ENCODE measurements at regions not wholly inside any gene's neighbourhood (a gene's known extent, or its start where the extent isn't known, plus 50 kb on each side); places are given as distances from the start of the nearest gene placed in this dataset.
A peak's percentile ranks its signal among the peaks of the same experiment; 100 is the strongest.
"Not testable (repeated sequence)": the region's sequence is repeated elsewhere in the genome, so short reads cannot be mapped to it uniquely, and the experiment has no call there.

DNA sequence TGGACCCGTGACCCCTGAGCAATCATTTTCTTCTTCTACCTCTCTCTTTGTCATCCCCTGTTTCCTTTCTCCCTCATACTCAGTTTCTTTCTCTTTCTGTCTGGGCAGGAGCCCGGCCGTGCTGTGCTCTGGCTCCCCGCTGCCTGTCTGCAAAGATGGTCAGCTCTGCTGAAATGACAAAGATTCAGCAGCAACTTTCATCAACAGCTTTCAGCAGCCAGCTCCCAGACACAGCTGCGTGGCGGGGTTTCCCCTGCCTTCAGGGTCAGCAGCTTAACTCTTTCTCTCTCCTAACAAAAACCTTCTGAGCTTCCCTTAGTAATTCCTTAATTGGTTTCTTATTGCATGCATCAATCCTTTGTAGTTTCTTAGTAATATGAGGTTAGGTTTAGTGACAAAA is 1234.4 kb downstream of the CNTNAP5 start (continued):
- TF ChIP-seq, protein P1, sequence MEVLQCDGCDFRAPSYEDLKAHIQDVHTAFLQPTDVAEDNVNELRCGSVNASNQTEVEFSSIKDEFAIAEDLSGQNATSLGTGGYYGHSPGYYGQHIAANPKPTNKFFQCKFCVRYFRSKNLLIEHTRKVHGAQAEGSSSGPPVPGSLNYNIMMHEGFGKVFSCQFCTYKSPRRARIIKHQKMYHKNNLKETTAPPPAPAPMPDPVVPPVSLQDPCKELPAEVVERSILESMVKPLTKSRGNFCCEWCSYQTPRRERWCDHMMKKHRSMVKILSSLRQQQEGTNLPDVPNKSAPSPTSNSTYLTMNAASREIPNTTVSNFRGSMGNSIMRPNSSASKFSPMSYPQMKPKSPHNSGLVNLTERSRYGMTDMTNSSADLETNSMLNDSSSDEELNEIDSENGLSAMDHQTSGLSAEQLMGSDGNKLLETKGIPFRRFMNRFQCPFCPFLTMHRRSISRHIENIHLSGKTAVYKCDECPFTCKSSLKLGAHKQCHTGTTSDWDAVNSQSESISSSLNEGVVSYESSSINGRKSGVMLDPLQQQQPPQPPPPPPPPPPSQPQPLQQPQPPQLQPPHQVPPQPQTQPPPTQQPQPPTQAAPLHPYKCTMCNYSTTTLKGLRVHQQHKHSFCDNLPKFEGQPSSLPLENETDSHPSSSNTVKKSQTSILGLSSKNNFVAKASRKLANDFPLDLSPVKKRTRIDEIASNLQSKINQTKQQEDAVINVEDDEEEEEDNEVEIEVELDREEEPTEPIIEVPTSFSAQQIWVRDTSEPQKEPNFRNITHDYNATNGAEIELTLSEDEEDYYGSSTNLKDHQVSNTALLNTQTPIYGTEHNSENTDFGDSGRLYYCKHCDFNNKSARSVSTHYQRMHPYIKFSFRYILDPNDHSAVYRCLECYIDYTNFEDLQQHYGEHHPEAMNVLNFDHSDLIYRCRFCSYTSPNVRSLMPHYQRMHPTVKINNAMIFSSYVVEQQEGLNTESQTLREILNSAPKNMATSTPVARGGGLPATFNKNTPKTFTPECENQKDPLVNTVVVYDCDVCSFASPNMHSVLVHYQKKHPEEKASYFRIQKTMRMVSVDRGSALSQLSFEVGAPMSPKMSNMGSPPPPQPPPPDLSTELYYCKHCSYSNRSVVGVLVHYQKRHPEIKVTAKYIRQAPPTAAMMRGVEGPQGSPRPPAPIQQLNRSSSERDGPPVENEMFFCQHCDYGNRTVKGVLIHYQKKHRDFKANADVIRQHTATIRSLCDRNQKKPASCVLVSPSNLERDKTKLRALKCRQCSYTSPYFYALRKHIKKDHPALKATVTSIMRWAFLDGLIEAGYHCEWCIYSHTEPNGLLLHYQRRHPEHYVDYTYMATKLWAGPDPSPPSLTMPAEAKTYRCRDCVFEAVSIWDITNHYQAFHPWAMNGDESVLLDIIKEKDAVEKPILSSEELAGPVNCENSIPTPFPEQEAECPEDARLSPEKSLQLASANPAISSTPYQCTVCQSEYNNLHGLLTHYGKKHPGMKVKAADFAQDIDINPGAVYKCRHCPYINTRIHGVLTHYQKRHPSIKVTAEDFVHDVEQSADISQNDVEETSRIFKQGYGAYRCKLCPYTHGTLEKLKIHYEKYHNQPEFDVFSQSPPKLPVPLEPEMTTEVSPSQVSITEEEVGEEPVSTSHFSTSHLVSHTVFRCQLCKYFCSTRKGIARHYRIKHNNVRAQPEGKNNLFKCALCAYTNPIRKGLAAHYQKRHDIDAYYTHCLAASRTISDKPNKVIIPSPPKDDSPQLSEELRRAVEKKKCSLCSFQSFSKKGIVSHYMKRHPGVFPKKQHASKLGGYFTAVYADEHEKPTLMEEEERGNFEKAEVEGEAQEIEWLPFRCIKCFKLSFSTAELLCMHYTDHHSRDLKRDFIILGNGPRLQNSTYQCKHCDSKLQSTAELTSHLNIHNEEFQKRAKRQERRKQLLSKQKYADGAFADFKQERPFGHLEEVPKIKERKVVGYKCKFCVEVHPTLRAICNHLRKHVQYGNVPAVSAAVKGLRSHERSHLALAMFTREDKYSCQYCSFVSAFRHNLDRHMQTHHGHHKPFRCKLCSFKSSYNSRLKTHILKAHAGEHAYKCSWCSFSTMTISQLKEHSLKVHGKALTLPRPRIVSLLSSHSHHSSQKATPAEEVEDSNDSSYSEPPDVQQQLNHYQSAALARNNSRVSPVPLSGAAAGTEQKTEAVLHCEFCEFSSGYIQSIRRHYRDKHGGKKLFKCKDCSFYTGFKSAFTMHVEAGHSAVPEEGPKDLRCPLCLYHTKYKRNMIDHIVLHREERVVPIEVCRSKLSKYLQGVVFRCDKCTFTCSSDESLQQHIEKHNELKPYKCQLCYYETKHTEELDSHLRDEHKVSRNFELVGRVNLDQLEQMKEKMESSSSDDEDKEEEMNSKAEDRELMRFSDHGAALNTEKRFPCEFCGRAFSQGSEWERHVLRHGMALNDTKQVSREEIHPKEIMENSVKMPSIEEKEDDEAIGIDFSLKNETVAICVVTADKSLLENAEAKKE (CRISPR knock-in tag; IDR thresholded peaks at IDR 0.05), result no peak
- TF ChIP-seq, protein P2, sequence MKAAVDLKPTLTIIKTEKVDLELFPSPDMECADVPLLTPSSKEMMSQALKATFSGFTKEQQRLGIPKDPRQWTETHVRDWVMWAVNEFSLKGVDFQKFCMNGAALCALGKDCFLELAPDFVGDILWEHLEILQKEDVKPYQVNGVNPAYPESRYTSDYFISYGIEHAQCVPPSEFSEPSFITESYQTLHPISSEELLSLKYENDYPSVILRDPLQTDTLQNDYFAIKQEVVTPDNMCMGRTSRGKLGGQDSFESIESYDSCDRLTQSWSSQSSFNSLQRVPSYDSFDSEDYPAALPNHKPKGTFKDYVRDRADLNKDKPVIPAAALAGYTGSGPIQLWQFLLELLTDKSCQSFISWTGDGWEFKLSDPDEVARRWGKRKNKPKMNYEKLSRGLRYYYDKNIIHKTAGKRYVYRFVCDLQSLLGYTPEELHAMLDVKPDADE (IDR thresholded peaks at IDR 0.05), result no peak
- TF ChIP-seq EZH2 (IDR thresholded peaks at IDR 0.05; ENCODE audit: low read depth, unreplicated experiment) (no peak), EZH2phosphoT487 (IDR thresholded peaks at IDR 0.05; ENCODE audit: unreplicated experiment) (no peak), NANOG (IDR thresholded peaks at IDR 0.05; ENCODE audit: borderline replicate concordance) (no peak)

DNA sequence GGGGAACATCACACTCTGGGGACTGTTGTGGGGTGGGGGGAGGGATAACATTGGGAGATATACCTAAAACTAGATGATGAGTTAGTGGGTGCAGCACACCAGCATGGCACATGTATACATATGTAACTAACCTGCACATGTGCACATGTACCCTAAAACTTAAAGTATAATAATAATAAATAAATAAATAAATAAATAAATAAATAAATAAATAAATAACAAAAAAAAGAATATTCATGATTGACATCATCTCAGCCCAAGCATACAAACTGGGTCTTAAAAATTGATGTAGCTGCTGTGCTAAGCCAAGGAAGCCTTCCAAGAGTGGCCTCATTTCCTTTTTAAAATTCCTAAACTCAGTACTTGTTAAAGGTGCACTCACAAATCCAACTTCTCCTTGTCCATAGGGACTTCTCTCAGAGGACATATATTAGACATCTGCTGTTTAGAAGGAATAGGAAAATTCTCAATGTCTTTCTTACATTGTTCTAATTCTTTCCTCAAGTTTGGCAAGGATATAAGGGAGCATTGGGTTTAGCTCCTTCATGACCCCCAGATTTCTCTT is 1235.4 kb downstream of the CNTNAP5 start:
- not testable (repeated sequence) for DNase-seq (ENCODE audit: low spot score); ATAC-seq; H3K4me1 ChIP-seq (ENCODE audit: insufficient read depth); H3K27me3 Mint-ChIP-seq (ENCODE audit: insufficient read depth, low read depth, poor library complexity); H3K36me3 Mint-ChIP-seq (ENCODE audit: low read depth); H3K27ac Mint-ChIP-seq; H3K9me2 ChIP-seq (ENCODE audit: insufficient read depth); H3K9me3 Mint-ChIP-seq; H3K27ac ChIP-seq (ENCODE audit: low read depth); H3F3A ChIP-seq (replicated peaks; ENCODE audit: low read depth); H3K4me3 ChIP-seq; H3K27me3 ChIP-seq (ENCODE audit: insufficient read depth); H4K20me1 ChIP-seq (replicated peaks; ENCODE audit: insufficient read depth); H3K36me3 ChIP-seq (ENCODE audit: insufficient read depth); H3K4me3 Mint-ChIP-seq; H3K79me2 ChIP-seq (replicated peaks; ENCODE audit: insufficient read depth); H3K4me2 ChIP-seq
- H2AFZ ChIP-seq, result peak overlapping the region; percentile 43; the same call in 1 of the 2 replicates
- peaks cover 16% of the 10 kb centered on the region for H3K4me1 Mint-ChIP-seq
